CD4-positive, alpha-beta T cell treated with Interleukin-17A for 4 hours (primary cell): ENCODE measurements at regions not wholly inside any gene's neighbourhood (a gene's known extent, or its start where the extent isn't known, plus 50 kb on each side); places are given as distances from the start of the nearest gene placed in this dataset.

Source experiments
- DNase-seq: peaks from one replicate; pipeline ENCODE4 v3.0.0-alpha.2; 2020; ENCODE audit warnings: mixed read lengths

- no peak for DNase-seq
These were observed 152.6 kb upstream of the SLC1A4 start for GRCh38 chr2:64836566-64836965.

GRCh38 chr2:64837116-64837731 lies 152.0 kb upstream of the SLC1A4 start:
- DNase-seq, result no peak

GRCh38 chr2:64837925-64838641 lies 151.1 kb upstream of the SLC1A4 start:
- no peak for DNase-seq

- no peak for DNase-seq
These were observed 150.4 kb upstream of the SLC1A4 start for GRCh38 chr2:64838817-64839216.

- DNase-seq, result peak; percentile 25
These were observed 149.4 kb upstream of the SLC1A4 start for GRCh38 chr2:64839844-64840243.

GRCh38 chr2:64840426-64840881 lies 148.7 kb upstream of the SLC1A4 start:
- no peak for DNase-seq

GRCh38 chr2:64841461-64841860 lies 147.7 kb upstream of the SLC1A4 start:
- no peak for DNase-seq

- DNase-seq, result no peak
These were observed 147.2 kb upstream of the SLC1A4 start for GRCh38 chr2:64842030-64842429.

- no peak for DNase-seq
These were observed 145.1 kb upstream of the SLC1A4 start for GRCh38 chr2:64844087-64844486.

- no peak for DNase-seq
These were observed 143.8 kb upstream of the SLC1A4 start for GRCh38 chr2:64845273-64845905.

- DNase-seq, result no peak
These were observed 143.0 kb upstream of the SLC1A4 start for GRCh38 chr2:64846177-64846576.

- DNase-seq, result no peak
These were observed 141.3 kb upstream of the SLC1A4 start for GRCh38 chr2:64847930-64848329.

- no peak for DNase-seq
These were observed 140.8 kb upstream of the SLC1A4 start for GRCh38 chr2:64848363-64848762.

GRCh38 chr2:64848945-64849344 lies 140.3 kb upstream of the SLC1A4 start:
- DNase-seq, result no peak

- DNase-seq, result no peak
These were observed 138.6 kb upstream of the SLC1A4 start for GRCh38 chr2:64850642-64851041.

- DNase-seq, result no peak
These were observed 136.4 kb upstream of the SLC1A4 start for GRCh38 chr2:64852771-64853241.

GRCh38 chr2:64853306-64853705 lies 135.9 kb upstream of the SLC1A4 start:
- no peak for DNase-seq

- DNase-seq, result no peak
These were observed 135.3 kb upstream of the SLC1A4 start for GRCh38 chr2:64853894-64854293.

GRCh38 chr2:64854773-64855237 lies 134.4 kb upstream of the SLC1A4 start:
- DNase-seq, result no peak

GRCh38 chr2:64857581-64858471 lies 131.4 kb upstream of the SLC1A4 start:
- DNase-seq, result no peak

GRCh38 chr2:64858541-64859311 lies 130.5 kb upstream of the SLC1A4 start:
- peak; percentile 11 for DNase-seq
